Motor neuron (in vitro differentiated cells): ENCODE measurements at regions not wholly inside any gene's neighbourhood (a gene's known extent, or its start where the extent isn't known, plus 50 kb on each side); places are given as distances from the start of the nearest gene placed in this dataset.

Source experiments
- ATAC-seq, 8 experiments: fragments of 200-7000 bp; cut with Tn5 transposase; replicated peaks in 6 of 8; 2 replicates each; pipeline ENCODE4 v1.8.0; 2021; ENCODE audit warnings: mild to moderate bottlenecking in 8 of 8, moderate library complexity in 8 of 8
- H3K27ac ChIP-seq, 2 donors: fragments of 250-450 bp; sonication (Bioruptor Pico); 2 replicates each; pipeline ENCODE4 v1.9.0; 2021; ENCODE audit warnings: antibody characterized with exemption in 2 of 2, mild to moderate bottlenecking in 2 of 2, moderate library complexity in 1 of 2
- H3K4me1 ChIP-seq, 2 donors: fragments of 250-450 bp; sonication (Bioruptor Pico); replicated peaks in 1 of 2; 2 replicates each; pipeline ENCODE4 v1.6.1; 2021; ENCODE audit warnings: antibody characterized with exemption in 2 of 2, mild to moderate bottlenecking in 2 of 2, moderate library complexity in 1 of 2
- H3K4me3 ChIP-seq, 5 donors: fragments of 250-450 bp; sonication (Bioruptor Pico); 2 replicates each; pipeline ENCODE4 v1.9.0; 2021; ENCODE audit warnings: antibody characterized with exemption in 5 of 5, mild to moderate bottlenecking in 5 of 5, moderate library complexity in 4 of 5
- WGBS, 10 experiments: fragments of 450-650 bp; shearing (Covaris generic); methylation state at CpG; one replicate each; pipeline ENCODE4 v1.0.0; 2022; 5-methylcytosine and 5-hydroxymethylcytosine counted together
- in situ Hi-C, 9 experiments: fragments of 400-800 bp; cut with MboI; loops; one replicate each; pipeline ENCODE4 v1.15.0; 2021; ENCODE audit warnings: low sequenced_read_pairs in 9 of 9, low pct_unique_long_range_greater_than_20kb in 2 of 9; ENCODE audit not compliant: unreplicated experiment in 9 of 9

DNA sequence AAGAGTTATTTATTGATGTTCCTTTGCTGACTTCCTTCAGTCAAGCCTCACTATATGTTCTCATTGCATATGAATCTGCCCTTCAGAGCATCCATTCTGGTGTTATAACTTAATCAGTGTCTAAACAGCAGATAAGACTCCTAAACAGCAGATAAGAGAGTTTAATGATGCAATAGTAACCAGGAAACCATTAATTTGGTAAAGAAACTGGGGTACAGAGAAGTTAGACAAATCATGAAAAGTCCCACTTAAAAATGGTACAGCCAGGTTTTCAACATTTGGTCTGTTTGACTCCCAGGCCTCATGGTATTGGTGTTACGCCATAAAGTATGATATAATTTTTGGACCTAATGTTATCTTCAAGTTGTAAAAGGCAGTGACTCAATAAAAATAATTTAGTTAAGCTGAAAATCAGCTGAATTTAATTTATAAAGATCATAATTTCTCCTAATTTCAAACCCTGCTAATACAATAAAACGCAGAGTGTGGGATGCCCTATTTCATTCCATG lies 127.4 kb upstream of the DST start:
- peaks cover 0 to 4% of the 10 kb centered on the region in 2 donors for H3K4me1 ChIP-seq
- no peak overlapping the region for H3K4me3 ChIP-seq
- 70 to 100% (median 91%) methylated on average over 1 to 2 of the region's 2 CpGs; no CpG with 5 or more reads in 1 of the 10 experiments for WGBS, 10 experiments
- in situ Hi-C loops = no loop called here
- ATAC-seq = no peak
- H3K27ac ChIP-seq = no peak overlapping the region

DNA sequence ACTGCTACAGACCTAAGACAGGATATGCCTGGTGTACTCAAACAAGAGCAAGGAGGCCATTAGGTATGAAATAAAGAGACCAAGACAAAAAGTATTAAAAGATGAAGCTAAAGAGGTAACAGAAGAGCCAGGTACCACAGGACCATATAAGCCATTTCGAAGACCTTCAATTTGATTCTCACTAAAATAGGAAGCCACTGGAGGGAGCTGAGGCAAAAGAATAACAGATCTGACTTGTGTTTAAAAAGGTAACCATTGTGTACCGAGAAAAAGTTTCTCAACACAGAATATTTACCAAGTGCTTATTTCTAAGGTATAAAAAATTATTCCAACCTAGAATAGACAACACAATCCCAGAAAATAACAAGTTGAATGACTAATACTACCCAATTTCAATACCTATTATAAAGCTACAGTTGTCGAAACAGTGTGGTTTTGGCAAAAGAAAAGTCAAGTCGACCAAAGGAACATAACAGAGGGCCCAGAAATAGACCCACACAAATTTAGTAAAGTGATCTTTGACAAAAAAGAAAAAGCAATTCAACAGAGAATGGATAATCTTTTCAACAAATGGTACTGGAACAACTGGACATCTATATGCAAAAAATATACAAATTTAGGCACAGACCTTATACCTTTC lies 125.3 kb upstream of the DST start:
- WGBS, 10 experiments = 72 to 100% (median 91%) methylated on average over 1 to 4 of the region's 4 CpGs; no CpG with 5 or more reads in 1 of the 10 experiments
- Histone ChIP-seq H3K4me3 (no peak overlapping the region), H3K27ac (no peak overlapping the region), H3K4me1 (peaks cover 0 to 4% of the 10 kb centered on the region in 2 donors)
- in situ Hi-C loops = no loop called here
- ATAC-seq = no peak

DNA sequence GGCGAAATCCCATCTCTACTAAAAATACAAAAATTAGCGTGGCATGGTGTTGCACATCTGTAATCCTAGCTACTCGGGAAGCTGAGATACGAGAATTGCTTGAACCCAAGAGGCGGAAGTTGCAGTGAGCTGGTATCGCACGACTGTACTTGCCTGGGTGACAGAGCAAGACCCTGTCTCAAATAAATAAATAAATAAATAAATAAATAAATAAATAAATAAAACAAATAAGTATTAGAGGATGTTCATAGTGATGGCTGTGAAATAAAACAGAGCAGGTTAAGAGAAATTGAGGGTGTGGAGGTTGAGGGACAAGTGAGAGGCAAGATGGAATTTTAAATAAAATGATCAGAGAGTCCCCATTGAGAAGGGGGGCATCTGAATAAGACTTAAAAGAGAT lies 124.7 kb upstream of the DST start:
- in situ Hi-C loops = no loop called here
- 85 to 100% (median 95%) methylated on average over 1 to 7 of the region's 7 CpGs; no CpG with 5 or more reads in 1 of the 10 experiments for WGBS, 10 experiments
- no peak for ATAC-seq
- no peak overlapping the region for H3K27ac ChIP-seq
- H3K4me1 ChIP-seq = peaks cover 0 to 4% of the 10 kb centered on the region in 2 donors
- no peak overlapping the region for H3K4me3 ChIP-seq

DNA sequence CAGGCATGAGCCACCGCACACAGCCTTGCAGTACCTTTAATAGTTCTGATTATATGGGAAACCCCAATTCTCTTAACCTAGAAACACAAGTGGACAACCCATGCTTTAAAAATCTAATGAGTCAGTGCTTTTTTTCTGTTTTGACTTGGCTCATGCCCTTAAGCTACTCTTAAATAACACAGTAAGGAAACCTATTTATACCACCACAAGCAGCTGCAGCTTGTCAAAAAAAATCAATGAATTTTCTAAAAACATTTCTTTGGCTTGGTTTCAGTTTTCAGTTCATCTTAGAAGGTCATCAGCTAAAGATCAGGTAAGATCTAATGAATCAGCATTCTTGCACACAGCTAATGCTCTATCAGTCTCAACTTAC lies 124.1 kb upstream of the DST start:
- Histone ChIP-seq H3K27ac (no peak overlapping the region), H3K4me1 (peaks cover 0 to 4% of the 10 kb centered on the region in 2 donors), H3K4me3 (no peak overlapping the region)
- in situ Hi-C loops = no loop called here
- WGBS, 10 experiments = 100% methylated on average over 1 of the region's 1 CpG; no CpG with 5 or more reads in 9 of the 10 experiments
- peak in 1 of 8 experiments; percentile 24 for ATAC-seq

DNA sequence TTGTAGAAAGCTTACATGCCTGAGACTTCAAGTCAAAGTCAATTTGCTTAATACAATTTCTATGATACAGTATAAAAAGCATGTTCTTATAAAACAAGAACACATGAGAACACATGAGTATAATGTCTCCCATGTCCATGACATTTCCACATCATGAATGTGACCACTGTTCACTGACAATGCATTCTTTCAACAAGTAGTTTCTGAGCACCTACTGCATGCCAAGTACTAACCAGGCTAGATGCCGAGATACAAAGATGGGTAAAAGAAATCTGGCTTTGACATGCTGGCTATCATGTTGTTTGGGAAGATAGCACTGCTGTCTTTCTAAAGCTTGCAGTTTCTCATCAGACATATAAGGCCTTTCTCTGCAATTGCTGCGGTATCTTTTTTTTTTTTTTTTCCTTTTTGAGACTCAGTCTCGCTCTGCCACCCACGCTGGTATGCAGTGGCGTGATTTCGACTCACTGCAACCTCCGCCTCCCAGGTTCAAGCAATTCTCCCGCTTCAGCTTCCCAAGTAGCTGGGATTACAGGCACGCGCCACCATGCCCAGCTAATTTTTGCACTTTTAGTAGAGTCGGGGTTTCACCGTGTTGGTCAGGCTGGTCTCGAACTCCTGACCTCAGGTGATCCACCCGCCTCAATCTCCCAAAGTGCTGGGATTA lies 123.6 kb upstream of the DST start:
- Histone ChIP-seq H3K4me1 (peaks cover 0 to 4% of the 10 kb centered on the region in 2 donors), H3K4me3 (no peak overlapping the region), H3K27ac (no peak overlapping the region)
- in situ Hi-C loops = no loop called here
- 20 to 100% (median 96%) methylated on average over 1 to 14 of the region's 14 CpGs; no CpG with 5 or more reads in 1 of the 10 experiments for WGBS, 10 experiments
- no peak for ATAC-seq

DNA sequence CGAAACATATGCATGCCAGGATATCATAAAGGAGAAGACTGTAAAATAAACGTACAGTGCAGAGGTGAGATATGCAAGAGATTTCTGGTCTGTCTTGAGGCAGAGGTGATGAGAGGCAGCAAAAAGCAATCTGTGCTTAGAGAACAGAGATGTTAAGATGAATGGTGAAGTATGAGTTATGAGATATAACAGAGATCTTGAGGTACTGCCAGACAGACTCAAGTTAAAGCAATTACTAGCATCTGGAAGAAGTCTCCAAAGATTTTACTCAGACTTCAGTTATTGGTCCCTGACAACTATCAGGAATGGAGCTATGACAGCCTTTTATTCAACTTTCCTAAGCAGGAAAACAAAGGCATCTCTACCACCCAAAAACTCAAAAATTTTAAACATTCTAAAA lies 122.8 kb upstream of the DST start:
- H3K4me1 ChIP-seq = peaks cover 0 to 4% of the 10 kb centered on the region in 2 donors
- H3K4me3 ChIP-seq = no peak overlapping the region
- WGBS, 10 experiments = 43 to 100% (median 88%) methylated on average over 1 to 2 of the region's 2 CpGs; no CpG with 5 or more reads in 1 of the 10 experiments
- in situ Hi-C loops = no loop called here
- no peak overlapping the region for H3K27ac ChIP-seq
- ATAC-seq = no peak

DNA sequence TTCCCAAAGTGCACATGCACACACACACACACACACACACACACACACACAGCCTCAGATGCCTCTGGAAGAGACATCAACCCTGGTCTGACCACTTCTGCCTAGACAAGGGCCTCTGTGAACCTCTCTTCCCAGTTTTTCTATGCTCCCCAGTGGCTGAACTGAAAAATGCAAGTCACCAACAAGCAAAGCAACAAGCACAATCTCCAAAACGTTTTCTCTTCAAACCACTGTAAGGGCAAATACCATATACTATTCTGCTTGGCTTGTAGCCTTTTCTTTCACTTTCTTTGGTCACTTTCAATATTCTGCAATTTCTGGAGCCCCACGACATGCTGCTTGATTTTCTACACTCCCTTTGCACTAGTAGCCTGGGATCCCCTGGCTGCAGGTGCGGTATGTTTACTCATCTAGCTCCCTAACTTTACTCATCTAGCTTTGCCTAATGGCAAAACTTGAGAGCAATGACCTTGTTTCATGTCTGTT lies 121.4 kb upstream of the DST start:
- 0 to 100% (median 63%) methylated on average over 1 to 3 of the region's 3 CpGs; no CpG with 5 or more reads in 1 of the 10 experiments for WGBS, 10 experiments
- ATAC-seq = peak in 6 of 8 experiments; percentile 30 to 83 (median 74)
- H3K4me3 ChIP-seq = no peak overlapping the region
- H3K4me1 ChIP-seq = peaks cover 4 to 5% of the 10 kb centered on the region in 2 donors
- in situ Hi-C loops = no loop called here
- H3K27ac ChIP-seq = no peak overlapping the region

DNA sequence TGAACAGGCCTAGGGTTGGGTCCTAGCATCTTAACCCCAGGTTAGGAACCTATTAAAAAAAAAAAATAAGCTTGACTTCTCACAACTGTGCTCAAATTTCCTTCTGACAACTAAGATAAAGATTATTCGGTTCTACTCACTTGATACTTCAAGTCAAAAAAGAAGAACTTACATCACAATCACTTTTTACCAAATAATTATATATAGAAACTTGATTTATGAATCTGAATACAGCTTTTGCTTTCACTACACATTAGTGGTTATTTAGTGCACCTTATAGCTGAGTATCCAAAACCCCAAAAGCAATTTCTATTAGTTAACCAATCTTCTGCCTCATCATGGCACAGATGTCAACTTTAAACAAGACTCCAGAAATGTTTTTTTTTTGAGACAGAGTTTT lies 119.0 kb upstream of the DST start:
- Histone ChIP-seq H3K4me1 (peaks cover 10 to 23% of the 10 kb centered on the region in 2 donors), H3K27ac (no peak overlapping the region), H3K4me3 (no peak overlapping the region)
- no peak for ATAC-seq
- in situ Hi-C loops = no loop called here
- 83 to 100% (median 100%) methylated on average over 1 of the region's 1 CpG for WGBS, 10 experiments

DNA sequence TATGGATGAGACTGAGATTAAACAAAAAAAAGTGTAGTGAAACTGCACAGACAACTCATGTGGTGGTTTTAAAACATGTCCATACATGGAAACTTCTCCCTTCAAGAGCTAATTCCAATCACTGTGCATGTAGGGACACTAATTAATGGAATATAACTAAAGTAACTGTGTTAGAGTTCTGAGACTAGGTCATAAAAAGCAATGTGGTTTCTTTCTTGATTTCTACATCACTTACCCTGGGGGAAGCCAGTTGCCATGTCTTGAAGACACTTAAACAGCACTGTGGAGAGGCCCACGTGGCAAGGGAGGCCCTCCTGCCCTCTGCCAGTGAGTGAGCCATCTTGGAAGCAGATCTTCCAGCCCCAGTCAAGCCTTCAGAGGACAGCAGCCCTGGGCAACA lies 118.2 kb upstream of the DST start:
- no peak overlapping the region for H3K4me3 ChIP-seq
- no peak for ATAC-seq
- WGBS, 10 experiments = 17 to 83% (median 57%) methylated on average over 1 of the region's 1 CpG; no CpG with 5 or more reads in 6 of the 10 experiments
- H3K27ac ChIP-seq = no peak overlapping the region
- in situ Hi-C loops = no loop called here
- H3K4me1 ChIP-seq = peaks cover 17 to 31% of the 10 kb centered on the region in 2 donors

DNA sequence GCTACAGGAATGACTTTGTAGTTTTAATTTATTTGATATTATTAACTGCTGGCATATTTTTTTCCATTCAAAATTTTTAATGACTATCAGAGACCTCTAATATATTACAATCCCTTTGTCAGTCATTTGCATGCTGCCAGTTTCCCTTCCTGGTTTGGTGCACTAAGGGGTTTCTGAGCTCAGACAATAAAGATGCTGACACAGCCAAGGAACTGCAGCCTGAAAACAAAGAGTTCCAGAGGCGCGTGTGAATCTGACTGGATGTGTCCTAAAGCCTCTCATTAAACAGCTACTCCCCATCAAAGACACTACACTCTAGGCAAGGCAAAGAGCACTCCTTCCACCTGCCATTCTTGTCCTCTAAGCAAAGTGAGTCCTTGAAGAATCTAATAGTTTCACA lies 116.8 kb upstream of the DST start:
- H3K27ac ChIP-seq = no peak overlapping the region
- 21 to 88% (median 43%) methylated on average over 2 of the region's 2 CpGs; no CpG with 5 or more reads in 6 of the 10 experiments for WGBS, 10 experiments
- no peak overlapping the region for H3K4me3 ChIP-seq
- peak in 5 of 8 experiments; percentile 36 to 71 (median 61) for ATAC-seq
- in situ Hi-C loops = no loop called here
- H3K4me1 ChIP-seq = peaks cover 17 to 32% of the 10 kb centered on the region in 2 donors

DNA sequence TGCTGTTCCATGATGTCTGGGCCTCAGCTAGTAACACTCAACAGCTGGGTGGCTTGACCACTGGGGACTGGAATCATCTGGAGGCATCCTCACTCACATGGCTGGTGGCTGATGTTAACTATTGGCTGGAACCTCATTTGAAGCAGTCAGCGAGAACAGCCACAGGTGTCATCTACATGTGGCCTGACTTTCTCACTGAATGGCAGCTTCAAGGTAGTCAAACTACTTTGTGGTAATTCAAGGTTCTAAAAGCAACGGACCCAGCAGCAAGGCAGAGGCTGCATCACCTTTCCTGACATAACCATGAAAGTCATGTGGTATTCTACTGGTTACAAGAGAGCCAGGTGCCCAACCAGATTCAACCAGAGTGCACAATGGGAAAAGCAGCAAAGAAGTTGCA lies 115.9 kb upstream of the DST start:
- Histone ChIP-seq H3K4me1 (peaks cover 21 to 32% of the 10 kb centered on the region in 2 donors), H3K4me3 (no peak overlapping the region), H3K27ac (no peak overlapping the region)
- no peak for ATAC-seq
- 87 to 100% (median 100%) methylated on average over 1 to 2 of the region's 2 CpGs; no CpG with 5 or more reads in 5 of the 10 experiments for WGBS, 10 experiments
- in situ Hi-C loops = no loop called here

DNA sequence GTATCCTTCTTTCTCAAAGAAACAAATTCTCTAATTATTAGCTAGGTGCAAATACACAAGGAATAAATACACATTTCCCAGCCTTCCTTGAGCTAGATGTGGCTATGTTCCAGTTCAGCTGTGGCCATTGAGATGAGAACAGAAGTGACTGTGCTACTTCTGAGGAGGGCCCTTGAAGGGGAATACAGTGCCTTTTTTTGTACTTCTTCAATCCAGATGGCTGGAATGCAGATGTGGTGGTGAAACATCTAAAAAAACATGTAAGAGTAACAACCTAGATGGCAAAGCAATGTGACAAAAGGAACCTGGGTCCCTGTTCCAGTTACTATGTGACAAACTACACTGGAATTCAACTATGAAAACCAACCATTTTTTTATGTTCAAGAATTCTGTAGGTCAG lies 115.4 kb upstream of the DST start:
- H3K27ac ChIP-seq = no peak overlapping the region
- in situ Hi-C loops = no loop called here
- no peak overlapping the region for H3K4me3 ChIP-seq
- peaks cover 21 to 32% of the 10 kb centered on the region in 2 donors for H3K4me1 ChIP-seq
- peak in 2 of 8 experiments; percentile 11 to 22 for ATAC-seq

DNA sequence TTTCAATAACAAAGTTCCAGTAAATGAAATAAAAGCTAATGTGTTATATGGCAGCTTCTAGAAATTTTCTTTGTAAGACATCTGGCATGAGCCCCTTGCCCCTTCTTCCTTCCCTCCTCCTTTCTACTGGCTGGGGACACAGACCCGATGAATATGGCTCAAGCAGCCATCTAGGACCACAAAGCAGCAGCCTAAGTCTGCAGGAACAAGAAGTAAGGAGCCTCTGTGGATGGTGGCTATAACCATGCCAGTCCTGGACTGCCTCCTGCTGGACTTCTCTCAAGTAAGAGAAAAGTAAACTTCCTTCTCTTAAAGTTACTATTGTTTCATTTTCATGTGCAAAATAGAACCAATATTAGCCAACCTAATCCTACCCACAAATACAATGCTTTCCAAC lies 114.9 kb upstream of the DST start:
- Histone ChIP-seq H3K4me3 (no peak overlapping the region), H3K4me1 (peaks cover 21 to 32% of the 10 kb centered on the region in 2 donors), H3K27ac (no peak overlapping the region)
- 0 to 100% (median 63%) methylated on average over 1 of the region's 1 CpG; no CpG with 5 or more reads in 4 of the 10 experiments for WGBS, 10 experiments
- peak in 6 of 8 experiments; percentile 20 to 65 (median 44) for ATAC-seq
- in situ Hi-C loops = no loop called here
